G401 (cell line): ENCODE measurements at regions not wholly inside any gene's neighbourhood (a gene's known extent, or its start where the extent isn't known, plus 50 kb on each side); places are given as distances from the start of the nearest gene placed in this dataset.

Source experiments
- DNase-seq: peaks from one replicate; pipeline ENCODE4 v3.0.0-alpha.2; 2015; ENCODE audit warnings: low spot score
- in situ Hi-C: cut with HindIII; loops from 2 replicates; pipeline ENCODE4 v1.10.0; 2016; ENCODE audit warnings: low sequenced_read_pairs, mixed read lengths

DNA sequence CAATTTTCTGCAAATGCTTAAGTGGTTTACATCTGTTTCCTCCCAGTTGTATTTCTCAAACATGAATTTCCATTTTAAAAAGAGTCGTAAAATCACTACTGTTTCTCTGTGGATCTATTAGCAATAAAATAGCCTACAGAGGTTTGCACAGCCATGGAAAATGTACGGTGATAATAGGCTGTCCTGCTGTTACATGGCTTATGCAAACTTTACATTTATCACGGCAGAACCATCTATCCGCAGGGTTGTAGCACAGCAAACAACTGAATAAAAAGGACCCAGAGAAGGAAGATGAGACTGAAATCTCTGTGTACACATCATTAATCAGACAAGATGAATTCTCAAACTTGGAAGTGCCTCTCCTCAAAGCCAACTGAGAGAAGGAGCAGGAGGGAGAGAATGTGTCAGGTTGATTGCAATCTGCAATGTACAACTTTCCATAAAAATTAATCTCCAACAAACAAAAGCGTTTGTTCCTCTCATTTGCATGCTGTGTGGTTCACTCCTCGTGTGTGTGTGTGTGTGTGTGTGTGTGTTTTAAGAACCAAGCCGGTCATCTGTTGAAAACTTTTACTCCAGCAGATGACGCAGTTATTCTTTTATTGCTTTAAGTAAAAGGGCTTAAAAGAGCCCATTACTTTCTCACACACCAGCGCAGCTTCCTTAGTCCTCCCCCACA lies 279.3 kb downstream of the SKAP2 start:
- DNase-seq: no peak
- in situ Hi-C loops: no loop called here

DNA sequence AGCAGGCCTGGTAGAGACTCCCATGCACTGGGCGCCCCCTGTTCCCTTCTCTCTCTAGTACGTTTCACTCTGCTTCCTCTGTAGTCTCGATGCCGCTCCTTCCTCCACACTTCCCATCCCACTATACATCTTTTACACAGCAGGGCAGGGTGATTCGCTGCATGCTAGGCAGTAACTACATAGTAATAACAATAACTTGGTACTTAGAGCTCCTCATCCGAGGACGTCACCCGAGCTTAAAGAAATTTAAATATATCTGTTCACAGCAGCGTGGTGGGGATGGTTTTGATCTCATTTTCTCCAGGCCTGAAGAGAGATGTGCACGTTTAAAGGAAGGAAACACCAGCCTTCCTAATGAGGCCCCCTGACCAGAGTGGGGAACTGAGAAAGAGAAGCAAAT lies 276.9 kb downstream of the SKAP2 start:
- in situ Hi-C loops: no loop called here
- no peak for DNase-seq

GRCh38 chr7:26588511-26588910 lies 275.9 kb downstream of the SKAP2 start:
- peak; percentile 90 for DNase-seq
- in situ Hi-C loops: no loop called here

GRCh38 chr7:26590709-26591108 lies 273.7 kb downstream of the SKAP2 start:
- in situ Hi-C loops: no loop called here
- DNase-seq: no peak

DNA sequence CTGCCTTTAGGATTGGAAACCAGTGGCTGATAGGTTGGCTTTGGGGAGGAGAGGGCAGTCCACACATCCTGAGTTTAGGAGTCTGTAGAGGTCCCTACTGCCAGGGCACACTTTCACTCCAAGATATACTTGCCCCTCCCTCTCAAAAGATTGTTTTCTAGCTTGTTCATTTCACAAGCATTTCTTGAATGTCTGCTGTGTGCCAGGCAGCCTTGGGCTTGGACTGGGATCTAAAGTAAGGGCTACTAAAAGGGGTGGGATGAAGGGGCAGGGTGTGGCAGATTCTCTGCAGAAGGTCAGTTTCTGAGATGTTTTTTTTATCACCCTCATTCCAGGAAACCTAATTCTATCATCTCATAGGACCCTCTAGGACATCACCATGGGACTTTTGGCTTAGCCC lies 272.4 kb downstream of the SKAP2 start:
- no peak for DNase-seq
- in situ Hi-C loops: no loop called here

DNA sequence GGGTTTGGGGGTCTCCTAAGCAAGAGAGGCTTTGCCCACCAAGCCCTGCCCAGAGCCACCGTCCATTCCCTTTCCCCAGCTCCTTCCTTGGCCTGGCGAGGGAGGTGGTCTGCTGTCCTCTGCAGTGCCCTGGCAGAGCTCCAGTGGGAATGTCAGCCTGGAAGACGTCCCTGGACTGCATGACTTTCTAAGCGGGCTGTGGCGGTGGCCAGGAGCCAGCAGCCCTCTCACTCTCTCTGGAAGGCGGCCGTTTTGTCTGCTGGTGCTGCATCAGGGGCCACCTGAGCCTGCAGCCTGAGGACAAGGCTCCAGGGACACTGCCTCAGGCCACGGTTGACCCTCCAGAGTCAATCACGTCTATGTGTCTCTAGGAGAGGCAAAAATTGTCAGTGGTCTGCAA lies 271.0 kb downstream of the SKAP2 start:
- in situ Hi-C loops: no loop called here
- peak; percentile 60 for DNase-seq

DNA sequence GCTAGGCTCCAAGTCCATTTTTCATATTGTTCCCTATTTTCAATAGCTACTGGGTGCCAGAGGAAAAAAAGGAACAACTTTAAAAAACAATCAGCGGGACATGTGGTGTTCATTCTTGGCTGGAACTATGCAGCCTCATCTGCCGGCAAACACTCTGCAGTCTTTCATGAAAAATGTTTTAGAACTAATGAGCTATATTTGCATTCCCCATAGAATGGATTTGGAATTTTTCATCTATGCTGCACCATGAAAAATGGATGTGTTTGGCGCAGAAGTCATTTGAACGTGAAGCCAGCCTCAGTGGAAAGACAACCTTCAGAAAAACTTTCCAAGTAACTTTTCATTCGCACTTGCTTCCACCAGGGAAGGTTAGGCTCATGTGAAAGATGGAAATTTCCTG lies 270.5 kb downstream of the SKAP2 start:
- DNase-seq: no peak
- in situ Hi-C loops: no loop called here

GRCh38 chr7:26594553-26594952 lies 269.8 kb downstream of the SKAP2 start:
- DNase-seq: no peak
- in situ Hi-C loops: no loop called here

DNA sequence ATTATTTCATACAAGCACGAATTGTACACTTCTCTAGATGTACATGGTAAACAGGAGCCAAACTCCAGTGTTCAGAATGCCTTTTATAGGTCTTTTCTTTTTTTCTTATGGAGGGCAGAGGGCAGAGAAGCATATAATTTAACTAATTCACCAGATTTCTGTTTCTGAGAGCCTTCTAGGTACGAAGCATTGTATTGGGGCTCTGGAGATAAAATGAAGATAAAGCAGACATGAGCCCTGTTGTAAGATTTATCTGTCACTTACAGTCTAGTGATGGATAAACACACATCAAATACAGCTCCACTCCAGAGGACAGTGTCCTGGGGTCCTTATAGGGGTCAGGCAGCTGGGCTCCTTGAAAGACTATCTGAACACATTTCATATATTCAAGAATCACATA lies 265.5 kb downstream of the SKAP2 start:
- in situ Hi-C loops: no loop called here

GRCh38 chr7:26599982-26600381 lies 264.4 kb downstream of the SKAP2 start:
- DNase-seq: no peak
- in situ Hi-C loops: no loop called here

More for the DNA sequence above, 265.5 kb downstream of the SKAP2 start:
- no peak for DNase-seq

GRCh38 chr7:26600411-26600810 lies 264.0 kb downstream of the SKAP2 start:
- DNase-seq: no peak
- in situ Hi-C loops: no loop called here

DNA sequence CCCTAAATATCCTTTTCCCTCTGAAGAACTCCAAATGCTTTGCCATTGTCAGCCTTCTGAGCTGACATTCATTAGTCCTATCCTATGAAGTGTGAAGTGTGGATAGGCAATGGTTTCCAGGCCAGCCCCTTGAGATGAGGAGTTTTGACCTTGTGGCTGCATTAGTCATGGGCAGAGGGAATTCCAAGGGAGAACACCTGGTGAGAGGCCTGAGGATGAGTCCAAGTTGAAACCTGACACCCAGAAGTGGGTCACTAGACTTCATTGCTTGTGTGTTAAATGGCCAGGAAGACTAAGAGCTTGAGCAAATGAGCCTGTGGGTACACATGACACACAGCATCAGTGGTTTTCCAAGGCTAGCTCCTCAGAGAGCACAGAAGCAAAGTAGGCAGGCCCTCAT lies 260.8 kb downstream of the SKAP2 start:
- no peak for DNase-seq
- in situ Hi-C loops: no loop called here

DNA sequence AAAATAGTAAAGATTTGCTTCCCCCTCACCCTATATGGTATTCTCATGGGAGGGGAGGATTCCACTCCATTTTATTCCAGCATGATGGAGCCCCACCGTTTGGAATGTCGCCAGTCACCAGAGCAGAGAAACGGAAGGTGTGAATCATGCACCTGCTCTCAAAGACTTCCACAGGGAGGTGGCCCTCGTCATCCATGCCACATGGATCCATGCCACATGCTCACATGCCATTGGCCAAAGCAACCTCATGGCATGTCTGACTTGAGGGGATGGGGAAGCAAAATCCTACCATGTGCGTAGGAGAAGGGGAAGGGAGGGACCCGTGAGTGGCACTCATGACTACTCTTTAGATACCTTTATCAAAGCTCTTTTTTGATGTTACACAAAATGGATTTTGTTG lies 256.0 kb downstream of the SKAP2 start:
- no peak for DNase-seq
- in situ Hi-C loops: no loop called here

DNA sequence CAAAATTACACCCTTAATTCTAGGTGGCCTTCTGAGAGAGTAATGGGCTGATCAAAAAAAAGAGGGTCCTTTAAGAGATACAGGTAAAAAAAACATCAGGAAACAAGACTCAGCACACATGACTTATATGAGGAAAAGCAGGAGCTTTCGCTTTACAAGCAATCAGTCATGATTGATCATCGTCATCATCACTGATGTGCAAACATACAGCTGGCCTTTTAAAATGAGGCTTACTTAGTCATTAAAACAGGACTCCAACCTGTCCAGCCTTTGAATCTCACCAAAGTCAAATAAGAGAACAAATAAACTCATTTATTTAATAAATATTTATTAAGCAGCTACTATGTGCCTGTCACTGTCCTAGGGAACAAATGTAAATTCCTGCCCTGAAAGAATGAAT lies 255.3 kb downstream of the SKAP2 start:
- no peak for DNase-seq
- in situ Hi-C loops: no loop called here

- no peak for DNase-seq
- in situ Hi-C loops: no loop called here
Measured at GRCh38 chr7:26609532-26609931, 254.9 kb downstream of the SKAP2 start.

- peak; percentile 91 for DNase-seq
- in situ Hi-C loops: no loop called here
Measured at GRCh38 chr7:26612742-26613141, 251.6 kb downstream of the SKAP2 start.

- in situ Hi-C loops: no loop called here
- DNase-seq: peak; percentile 38
Measured at GRCh38 chr7:26614503-26614902, 249.9 kb downstream of the SKAP2 start.

DNA sequence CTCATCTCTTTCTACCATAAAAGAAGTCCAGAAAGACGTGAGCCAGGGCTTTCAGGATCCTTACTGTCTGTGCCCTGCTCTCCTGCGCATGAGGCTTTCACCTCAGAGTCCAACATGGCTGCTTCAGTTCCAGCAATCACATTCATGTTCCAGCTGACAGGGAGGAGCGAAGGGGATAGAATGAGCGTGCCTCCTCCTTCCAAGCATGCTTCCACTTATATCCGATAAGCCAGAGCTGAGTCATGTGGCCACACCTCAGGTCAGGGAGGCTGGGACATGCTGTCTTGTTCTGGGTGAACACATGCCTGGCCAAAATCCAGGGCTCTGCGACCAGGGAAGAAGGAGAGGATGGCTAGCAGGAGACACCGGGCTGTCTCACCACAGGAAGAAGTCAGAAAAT lies 248.2 kb downstream of the SKAP2 start:
- in situ Hi-C loops: no loop called here
- DNase-seq: no peak

DNA sequence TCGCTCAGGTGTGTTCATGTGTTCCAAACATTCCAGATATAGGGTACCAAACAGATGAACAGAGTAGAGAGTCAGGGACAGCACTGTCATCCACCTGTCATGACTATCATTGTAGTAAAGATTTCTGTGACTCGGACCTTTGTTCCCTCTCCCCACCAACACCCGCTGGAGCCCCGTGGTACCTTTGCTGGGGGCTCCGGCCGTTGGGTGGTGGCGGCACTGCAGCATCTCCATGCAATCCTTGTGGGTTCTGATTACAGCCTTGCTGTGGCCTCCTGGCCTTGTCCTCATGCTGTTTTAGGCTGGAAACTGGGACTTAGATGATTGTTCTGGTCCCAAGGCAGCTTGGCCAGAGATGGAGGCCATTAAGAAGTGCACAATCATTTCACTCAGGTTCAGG lies 247.3 kb downstream of the SKAP2 start:
- in situ Hi-C loops: no loop called here
- DNase-seq: no peak
